ENCODE measurements at regions not wholly inside any gene's neighbourhood (a gene's known extent, or its start where the extent isn't known, plus 50 kb on each side); places are given as distances from the start of the nearest gene placed in this dataset.

- Histone ChIP-seq H3K27ac (no peak overlapping the region), H4K20me1 (no peaks in the 10 kb centered on the region), H3K4me1 (no peaks in the 10 kb centered on the region), H3K9me3 (replicated peaks in 1 of 11) (no peaks in the 10 kb centered on the region), H3K36me3 (no peaks in the 10 kb centered on the region), H3K4me2 (no peak overlapping the region), H3K9ac (no peak overlapping the region), H3K4me3 (no peak overlapping the region), H3K27me3 (no peaks in the 10 kb centered on the region)
- TF ChIP-seq Cebpa-rat (IDR thresholded peaks at IDR 0.05): no peak
Observed at GRCh38 chr3:81439108-81439507, 322.3 kb downstream of the GBE1 start.

GRCh38 chr3:81437683-81438082, 323.8 kb downstream of the GBE1 start:
- Histone ChIP-seq H3K27me3 (no peaks in the 10 kb centered on the region), H3K4me2 (no peak overlapping the region), H3K9me3 (replicated peaks in 1 of 11) (no peaks in the 10 kb centered on the region), H3K9ac (no peak overlapping the region), H3K4me1 (no peaks in the 10 kb centered on the region), H3K4me3 (no peak overlapping the region), H4K20me1 (no peaks in the 10 kb centered on the region), H3K36me3 (no peaks in the 10 kb centered on the region), H3K27ac (no peak overlapping the region)
- TF ChIP-seq Cebpa-rat (IDR thresholded peaks at IDR 0.05): no peak

DNA sequence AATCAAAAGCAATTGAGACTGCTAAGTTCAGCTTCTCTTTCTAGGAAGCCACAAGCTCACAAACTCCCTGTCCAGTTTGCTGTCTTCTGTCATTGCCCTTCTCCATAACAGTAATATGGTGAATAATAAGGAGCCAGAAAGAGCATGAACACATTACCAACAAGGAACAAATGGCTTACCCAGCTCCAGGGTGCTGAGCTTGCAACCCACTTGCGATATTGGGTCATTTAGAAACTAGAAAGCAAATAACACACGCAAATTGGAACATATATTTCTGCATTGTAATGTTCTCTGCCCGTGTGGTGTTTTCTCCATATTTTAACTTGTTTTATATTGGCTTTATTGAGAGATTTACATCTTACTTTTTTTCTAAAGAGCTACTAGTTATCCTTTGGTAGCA, 325.3 kb downstream of the GBE1 start:
- no peak for TF ChIP-seq Cebpa-rat (IDR thresholded peaks at IDR 0.05)
- H3K36me3 ChIP-seq: no peaks in the 10 kb centered on the region
- H3K27ac ChIP-seq: no peak overlapping the region
- no peak overlapping the region for H3K4me2 ChIP-seq
- H3K27me3 ChIP-seq: no peaks in the 10 kb centered on the region
- H4K20me1 ChIP-seq: no peaks in the 10 kb centered on the region
- no peak overlapping the region for H3K4me3 ChIP-seq
- no peak overlapping the region for H3K9ac ChIP-seq
- no peaks in the 10 kb centered on the region for H3K9me3 ChIP-seq (replicated peaks in 1 of 11)
- no peaks in the 10 kb centered on the region for H3K4me1 ChIP-seq

- no peak overlapping the region for H3K4me2 ChIP-seq
- H3K9ac ChIP-seq: no peak overlapping the region
- no peaks in the 10 kb centered on the region for H3K27me3 ChIP-seq
Observed at GRCh38 chr3:81435050-81435449, 326.4 kb downstream of the GBE1 start.

DNA sequence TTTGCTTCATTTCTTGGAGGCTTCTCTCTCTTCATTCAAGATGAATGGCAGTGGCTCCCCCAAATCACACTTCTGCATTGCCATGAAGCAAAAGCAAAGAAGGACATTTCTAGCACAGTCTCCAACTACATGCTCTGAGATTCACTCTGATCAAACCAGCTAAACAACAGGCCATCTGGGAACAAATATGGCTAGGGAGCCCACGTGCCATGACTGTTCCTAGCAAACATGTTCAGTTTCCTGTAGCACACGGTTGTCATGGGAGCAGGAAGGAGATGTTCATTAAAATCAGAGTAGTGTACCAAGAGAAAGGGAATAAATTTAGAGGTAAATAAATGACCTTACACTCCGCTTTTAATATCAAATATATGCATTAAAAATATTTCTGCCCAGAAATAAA, 327.3 kb downstream of the GBE1 start:
- H3K27me3 ChIP-seq: no peaks in the 10 kb centered on the region
- no peak overlapping the region for H3K27ac ChIP-seq
- no peaks in the 10 kb centered on the region for H3K36me3 ChIP-seq
- H3K4me3 ChIP-seq: no peak overlapping the region
- H4K20me1 ChIP-seq: no peaks in the 10 kb centered on the region
- no peaks in the 10 kb centered on the region for H3K9me3 ChIP-seq (replicated peaks in 1 of 11)
- H3K4me1 ChIP-seq: no peaks in the 10 kb centered on the region
- no peak for TF ChIP-seq Cebpa-rat (IDR thresholded peaks at IDR 0.05)
- H3K9ac ChIP-seq: no peak overlapping the region
- H3K4me2 ChIP-seq: no peak overlapping the region

More at GRCh38 chr3:81435050-81435449, 326.4 kb downstream of the GBE1 start:
- H3K9me3 ChIP-seq (replicated peaks in 1 of 11): no peaks in the 10 kb centered on the region
- no peaks in the 10 kb centered on the region for H3K36me3 ChIP-seq
- no peaks in the 10 kb centered on the region for H3K4me1 ChIP-seq
- no peaks in the 10 kb centered on the region for H4K20me1 ChIP-seq
- no peak for TF ChIP-seq Cebpa-rat (IDR thresholded peaks at IDR 0.05)
- H3K4me3 ChIP-seq: no peak overlapping the region
- no peak overlapping the region for H3K27ac ChIP-seq

DNA sequence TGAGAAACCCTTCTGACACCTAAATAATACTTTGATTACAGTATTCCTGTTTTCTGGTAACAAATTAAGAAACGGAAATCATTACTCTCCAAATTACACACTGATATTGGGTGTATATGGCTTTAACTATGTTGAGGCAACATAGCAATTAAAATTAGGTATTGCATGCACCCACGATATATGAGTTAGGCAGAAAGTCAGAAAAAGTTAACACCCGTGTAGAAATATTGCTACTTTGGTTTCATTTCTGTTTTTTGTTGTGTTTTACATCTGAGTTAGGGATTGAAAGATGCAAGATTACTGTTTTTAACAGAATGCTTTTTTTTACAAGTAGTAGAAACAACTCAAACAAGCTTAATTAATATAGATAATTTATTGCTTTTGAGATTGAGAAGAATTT, 327.8 kb downstream of the GBE1 start:
- Histone ChIP-seq H3K9ac (no peak overlapping the region), H3K27me3 (no peaks in the 10 kb centered on the region), H3K4me1 (no peaks in the 10 kb centered on the region), H3K9me3 (replicated peaks in 1 of 11) (no peaks in the 10 kb centered on the region), H3K27ac (no peak overlapping the region), H3K4me2 (no peak overlapping the region), H3K36me3 (no peaks in the 10 kb centered on the region), H4K20me1 (no peaks in the 10 kb centered on the region), H3K4me3 (no peak overlapping the region)
- TF ChIP-seq Cebpa-rat (IDR thresholded peaks at IDR 0.05): no peak

DNA sequence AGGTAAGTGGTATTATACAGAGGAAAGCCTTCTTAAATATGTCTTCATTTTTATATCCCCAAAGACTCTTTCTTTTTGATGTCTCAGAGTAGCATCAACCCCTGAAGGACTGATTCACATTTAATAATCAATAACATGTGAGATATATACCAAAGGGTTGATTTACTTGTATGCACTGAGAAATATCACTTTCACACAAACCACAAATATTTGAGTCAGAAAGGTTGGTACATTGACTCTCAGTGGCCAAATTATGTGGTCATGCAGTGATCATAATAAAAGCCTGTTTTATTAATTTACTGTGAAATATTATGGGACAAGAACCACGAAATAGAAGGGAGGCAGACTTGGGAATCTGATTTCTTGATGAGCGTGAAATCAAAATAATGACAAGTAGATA, 329.0 kb downstream of the GBE1 start:
- no peak overlapping the region for H3K4me2 ChIP-seq

DNA sequence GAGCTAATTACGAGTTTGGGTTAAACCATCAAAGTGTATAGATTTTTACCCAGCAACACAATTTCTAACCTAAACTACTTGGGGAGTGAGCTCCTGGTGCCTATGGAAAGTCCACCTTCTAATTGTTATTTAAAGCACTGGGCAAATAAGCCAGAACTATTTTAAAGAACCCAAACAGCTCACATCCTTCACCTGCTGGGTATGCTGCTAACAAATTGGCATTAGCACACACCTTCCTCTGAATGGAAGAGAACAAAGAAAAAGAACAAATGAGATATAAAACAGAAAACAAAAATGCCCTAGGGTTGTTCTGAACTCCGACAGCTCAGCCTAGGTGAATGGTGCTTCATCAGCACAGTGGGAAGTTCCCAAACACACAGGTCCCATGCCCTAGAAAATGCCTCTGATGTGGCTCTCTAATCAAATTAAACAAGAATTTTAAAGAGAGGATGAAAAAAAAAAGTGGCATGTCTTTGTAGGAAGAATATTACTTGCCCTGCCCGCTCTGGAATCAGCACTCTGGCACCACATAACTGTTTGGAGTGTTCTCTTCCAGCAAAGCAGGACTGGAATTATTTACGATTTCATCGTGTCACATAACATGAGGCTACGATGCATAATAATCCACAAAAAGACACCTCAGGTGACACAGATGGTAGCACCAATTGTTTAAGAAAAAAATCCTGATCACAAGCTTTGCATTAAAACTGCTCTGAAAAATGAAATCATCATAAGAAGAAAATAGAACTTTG, 334.4 kb downstream of the GBE1 start:
- no peak for TF ChIP-seq Cebpa-rat (IDR thresholded peaks at IDR 0.05)
- H3K9ac ChIP-seq: no peak overlapping the region
- H4K20me1 ChIP-seq: no peaks in the 10 kb centered on the region
- H3K4me2 ChIP-seq: no peak overlapping the region
- H3K27me3 ChIP-seq: no peaks in the 10 kb centered on the region
- no peaks in the 10 kb centered on the region for H3K4me1 ChIP-seq
- H3K36me3 ChIP-seq: no peaks in the 10 kb centered on the region
- no peak overlapping the region for H3K27ac ChIP-seq
- no peak overlapping the region for H3K4me3 ChIP-seq
- H3K9me3 ChIP-seq (replicated peaks in 1 of 11): no peaks in the 10 kb centered on the region

More for the DNA sequence above, 329.0 kb downstream of the GBE1 start:
- Histone ChIP-seq H4K20me1 (no peaks in the 10 kb centered on the region), H3K9me3 (replicated peaks in 1 of 11) (no peaks in the 10 kb centered on the region), H3K4me1 (no peaks in the 10 kb centered on the region), H3K27me3 (no peaks in the 10 kb centered on the region), H3K36me3 (no peaks in the 10 kb centered on the region), H3K27ac (no peak overlapping the region), H3K9ac (no peak overlapping the region), H3K4me3 (no peak overlapping the region)
- no peak for TF ChIP-seq Cebpa-rat (IDR thresholded peaks at IDR 0.05)

DNA sequence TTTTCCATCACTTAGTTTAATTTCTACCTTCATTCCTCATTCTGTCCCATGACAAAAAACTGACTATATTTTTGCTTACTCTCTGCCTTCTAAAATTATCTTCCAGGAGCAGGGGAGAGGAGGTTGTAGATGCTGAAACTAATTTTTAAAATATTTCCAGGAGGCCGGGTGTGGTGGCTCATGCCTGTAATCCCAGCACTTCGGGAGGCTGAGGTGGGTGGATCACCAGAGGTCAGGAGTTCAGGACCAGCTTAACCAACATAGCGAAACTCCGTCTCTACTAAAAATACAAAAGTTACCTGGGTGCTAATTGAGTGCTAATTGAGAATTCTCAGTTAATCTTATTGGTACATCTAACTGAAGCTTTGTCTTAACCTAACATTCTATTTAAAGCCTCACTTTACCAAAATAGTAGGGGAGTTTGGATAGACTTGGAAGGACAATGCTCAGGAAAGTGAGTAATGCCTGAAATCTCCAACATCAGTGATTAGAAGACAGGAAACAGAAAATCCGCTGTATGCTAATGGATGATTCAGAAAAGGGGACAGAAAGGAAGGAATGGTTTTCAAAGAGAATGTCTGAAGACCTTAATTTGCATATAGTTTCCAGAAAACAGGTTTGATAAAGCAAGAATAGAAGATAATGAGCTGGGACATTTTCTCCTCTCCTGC, 336.1 kb downstream of the GBE1 start:
- Histone ChIP-seq H3K4me1 (no peaks in the 10 kb centered on the region), H3K4me2 (no peak overlapping the region), H3K27ac (no peak overlapping the region), H4K20me1 (no peaks in the 10 kb centered on the region), H3K27me3 (no peaks in the 10 kb centered on the region), H3K36me3 (no peaks in the 10 kb centered on the region), H3K4me3 (no peak overlapping the region), H3K9me3 (replicated peaks in 1 of 11) (no peaks in the 10 kb centered on the region), H3K9ac (no peak overlapping the region)
- no peak for TF ChIP-seq Cebpa-rat (IDR thresholded peaks at IDR 0.05)

DNA sequence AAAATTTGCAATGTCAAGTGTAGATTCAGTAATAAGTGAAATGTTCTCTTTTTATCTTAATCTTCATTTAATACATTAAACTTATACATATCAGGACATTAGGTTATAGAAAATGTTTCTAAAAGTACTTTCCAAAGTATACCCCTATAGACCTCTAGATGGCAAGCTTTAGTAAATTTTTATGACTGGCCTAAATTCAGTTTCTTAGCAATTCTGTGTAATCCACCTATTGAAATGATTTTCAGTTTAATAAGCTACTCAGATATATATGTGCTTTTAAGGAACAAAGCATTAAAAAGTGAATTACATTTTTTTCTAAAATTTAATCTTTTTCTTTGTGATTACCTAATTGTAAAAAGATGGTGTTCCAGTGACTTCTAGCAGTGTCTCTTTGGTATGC, 342.2 kb downstream of the GBE1 start:
- Histone ChIP-seq H3K9ac (no peak overlapping the region), H3K4me2 (no peak overlapping the region), H3K9me3 (replicated peaks in 1 of 11) (no peaks in the 10 kb centered on the region), H4K20me1 (no peaks in the 10 kb centered on the region), H3K27me3 (no peaks in the 10 kb centered on the region), H3K4me1 (no peaks in the 10 kb centered on the region), H3K36me3 (no peaks in the 10 kb centered on the region), H3K27ac (no peak overlapping the region), H3K4me3 (no peak overlapping the region)
- no peak for TF ChIP-seq Cebpa-rat (IDR thresholded peaks at IDR 0.05)

All from BLaER1 treated with 17β-estradiol and CSF1 and Interleukin-3, amounts not matched to agents 10 nM and 100 nM (cell line).